Erythroblast (primary cell): ENCODE measurements at regions not wholly inside any gene's neighbourhood (a gene's known extent, or its start where the extent isn't known, plus 50 kb on each side); places are given as distances from the start of the nearest gene placed in this dataset.
"Not testable (repeated sequence)": the region's sequence is repeated elsewhere in the genome, so short reads cannot be mapped to it uniquely, and the experiment has no call there.

Experiments
- GATA1 ChIP-seq: IDR thresholded peaks from 2 replicates; pipeline ENCODE4 v1.6.1; 2011; ENCODE audit warnings: low read depth, mild to moderate bottlenecking, control low read depth, low read length, moderate library complexity
- POLR2A ChIP-seq: IDR thresholded peaks from 2 replicates; pipeline ENCODE4 v1.6.1; 2011; ENCODE audit warnings: mild to moderate bottlenecking, low read length

GRCh38 chr14:40348104-40348503, 915.9 kb upstream of the FBXO33 start:
- TF ChIP-seq POLR2A, GATA1: not testable (repeated sequence)
